Medulla oblongata (tissue), 1 donor: ENCODE measurements at regions not wholly inside any gene's neighbourhood (a gene's known extent, or its start where the extent isn't known, plus 50 kb on each side); places are given as distances from the start of the nearest gene placed in this dataset.
"Not testable (repeated sequence)": the region's sequence is repeated elsewhere in the genome, so short reads cannot be mapped to it uniquely, and the experiment has no call there.

Experiments
- DNase-seq: peaks from one replicate; pipeline ENCODE4 v3.0.0-alpha.2; 2015; ENCODE audit errors: extremely low spot score

GRCh38 chr5:163878490-163878889 lies 373.1 kb downstream of the MAT2B start:
- no peak for DNase-seq

DNA sequence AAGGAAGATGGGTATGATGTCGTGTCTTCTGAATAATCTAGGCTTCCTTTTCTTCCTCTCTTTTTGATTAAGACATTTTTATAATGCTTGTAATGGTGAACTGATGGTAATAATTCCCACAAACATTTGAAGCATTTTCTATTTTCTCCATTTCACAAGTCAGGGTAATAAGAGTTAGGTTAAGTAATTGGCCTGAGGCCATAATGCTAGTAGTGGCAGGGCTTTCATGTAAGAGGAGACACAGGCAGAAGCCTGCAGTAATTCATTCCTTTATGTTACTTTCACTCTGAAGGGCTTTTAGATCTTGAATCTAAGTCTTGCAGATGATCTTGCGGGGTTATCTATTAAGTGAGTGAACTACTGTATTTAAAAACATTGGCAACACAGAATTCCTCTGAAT lies 374.9 kb downstream of the MAT2B start:
- no peak for DNase-seq

DNA sequence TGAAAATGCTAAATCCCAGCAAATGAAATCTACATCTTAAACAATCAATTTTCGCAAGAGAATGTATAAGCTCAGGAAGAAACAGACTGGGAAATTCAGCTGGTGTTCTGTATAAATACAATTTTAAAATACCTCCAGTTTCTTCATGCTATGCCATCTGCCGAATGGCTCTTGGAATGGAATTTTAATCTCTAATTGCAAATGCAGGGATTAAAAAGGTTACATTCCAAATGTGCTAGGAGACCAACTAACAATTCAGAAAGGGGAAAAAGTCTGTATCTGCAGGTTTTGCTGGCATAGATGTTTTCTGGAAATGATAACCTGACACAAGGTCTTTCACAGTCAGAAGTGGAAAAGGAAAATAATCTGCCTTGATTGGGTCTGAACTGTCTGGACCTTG lies 379.7 kb downstream of the MAT2B start:
- no peak for DNase-seq

- no peak for DNase-seq
These were observed 382.4 kb downstream of the MAT2B start for GRCh38 chr5:163887854-163888253.

DNA sequence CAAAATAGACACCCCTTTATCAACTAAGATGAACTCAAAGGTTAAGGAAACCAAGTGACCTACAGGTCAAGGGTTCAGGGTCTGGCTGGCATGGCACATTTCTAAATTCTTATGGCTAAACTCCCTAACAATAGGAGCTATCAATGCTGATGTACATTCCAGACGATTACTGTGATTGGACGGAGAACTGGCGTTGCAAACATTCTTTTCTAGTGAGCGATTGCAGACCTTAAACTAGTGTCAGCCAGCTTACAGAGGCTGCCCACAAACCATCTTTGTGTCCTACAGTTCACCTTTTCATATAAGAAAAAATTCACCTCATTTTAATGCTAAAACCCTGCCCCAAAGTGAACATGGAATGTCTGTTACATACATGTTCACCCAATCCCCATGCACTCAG lies 382.9 kb downstream of the MAT2B start:
- DNase-seq: no peak

- no peak for DNase-seq
These were observed 383.9 kb downstream of the MAT2B start for GRCh38 chr5:163889369-163889768.

- no peak for DNase-seq
These were observed 384.8 kb downstream of the MAT2B start for GRCh38 chr5:163890261-163890660.

- no peak for DNase-seq
These were observed 387.9 kb downstream of the MAT2B start for GRCh38 chr5:163893281-163893680.

- DNase-seq: no peak
These were observed 389.2 kb downstream of the MAT2B start for GRCh38 chr5:163894645-163895044.

DNA sequence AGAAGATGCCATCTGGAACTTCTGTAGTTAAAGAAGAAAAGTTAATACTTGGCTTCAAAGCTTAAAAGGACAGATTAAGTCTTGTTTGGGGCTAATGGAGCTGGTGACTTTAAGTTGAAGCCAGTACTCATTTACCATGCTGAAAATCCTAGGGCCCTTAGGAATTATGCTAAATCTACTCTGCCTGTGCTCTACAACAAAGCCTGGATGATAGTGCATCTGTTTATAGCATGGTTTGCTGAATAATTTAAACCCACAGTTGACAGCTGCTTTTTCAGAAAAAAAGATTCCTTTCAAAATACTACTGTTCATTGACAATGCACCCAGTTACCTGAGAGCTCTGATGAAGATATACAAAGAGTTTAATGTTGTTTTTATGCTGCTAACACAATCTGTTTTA lies 393.5 kb downstream of the MAT2B start:
- DNase-seq: no peak

GRCh38 chr5:163907783-163908182 lies 402.4 kb downstream of the MAT2B start:
- not testable (repeated sequence) for DNase-seq

- peak; percentile 72 for DNase-seq
These were observed 402.8 kb downstream of the MAT2B start for GRCh38 chr5:163908253-163908652.

GRCh38 chr5:163910226-163910625 lies 404.8 kb downstream of the MAT2B start:
- DNase-seq: no peak

- no peak for DNase-seq
These were observed 406.6 kb downstream of the MAT2B start for GRCh38 chr5:163912046-163912445.

GRCh38 chr5:163913548-163913947 lies 408.1 kb downstream of the MAT2B start:
- no peak for DNase-seq

DNA sequence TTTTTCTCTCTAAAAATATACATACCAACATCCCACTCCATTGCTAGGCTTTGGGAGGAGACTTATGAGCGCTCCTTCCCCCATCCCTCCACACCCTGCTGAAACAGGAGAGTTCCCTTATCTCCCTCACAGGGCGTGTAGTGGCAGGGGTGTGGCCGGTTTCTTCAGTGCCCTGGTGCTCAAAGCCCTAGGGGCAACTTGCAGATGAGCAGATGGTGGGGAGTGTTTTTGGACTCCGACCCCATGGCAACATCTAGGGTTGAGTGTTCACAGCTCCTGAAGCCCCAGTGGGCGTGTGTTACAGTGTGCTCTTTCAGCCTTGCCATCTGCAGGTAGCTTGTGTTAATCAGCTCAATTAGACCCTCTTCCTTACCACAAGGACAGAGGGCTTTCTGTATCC lies 409.5 kb downstream of the MAT2B start:
- DNase-seq: no peak

- DNase-seq: peak; percentile 45
These were observed 410.1 kb downstream of the MAT2B start for GRCh38 chr5:163915481-163915961.

GRCh38 chr5:163916376-163916775 lies 411.0 kb downstream of the MAT2B start:
- DNase-seq: peak; percentile 80

- peak; percentile 25 for DNase-seq
These were observed 411.4 kb downstream of the MAT2B start for GRCh38 chr5:163916861-163917260.

- no peak for DNase-seq
These were observed 412.3 kb downstream of the MAT2B start for GRCh38 chr5:163917747-163918146.

DNA sequence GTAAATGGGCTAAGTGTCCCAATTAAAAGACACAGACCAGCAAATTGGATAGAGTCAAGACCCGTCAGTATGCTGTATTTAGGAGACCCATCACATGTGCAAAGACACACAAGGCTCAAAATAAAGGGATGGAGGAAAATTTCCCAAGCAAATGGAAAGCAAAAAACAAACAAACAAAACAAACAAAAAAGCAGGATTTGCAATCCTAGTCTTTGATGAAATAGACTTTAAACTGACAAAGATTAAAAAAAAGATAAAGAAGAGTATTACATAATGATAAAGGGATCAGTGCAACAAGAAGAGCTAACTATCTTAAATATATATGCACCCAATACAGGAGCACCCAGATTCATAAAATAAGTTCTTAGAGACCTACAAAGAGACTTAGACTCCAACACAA lies 429.6 kb downstream of the MAT2B start:
- DNase-seq: not testable (repeated sequence)

- no peak for DNase-seq
These were observed 433.2 kb downstream of the MAT2B start for GRCh38 chr5:163938595-163938994.

DNA sequence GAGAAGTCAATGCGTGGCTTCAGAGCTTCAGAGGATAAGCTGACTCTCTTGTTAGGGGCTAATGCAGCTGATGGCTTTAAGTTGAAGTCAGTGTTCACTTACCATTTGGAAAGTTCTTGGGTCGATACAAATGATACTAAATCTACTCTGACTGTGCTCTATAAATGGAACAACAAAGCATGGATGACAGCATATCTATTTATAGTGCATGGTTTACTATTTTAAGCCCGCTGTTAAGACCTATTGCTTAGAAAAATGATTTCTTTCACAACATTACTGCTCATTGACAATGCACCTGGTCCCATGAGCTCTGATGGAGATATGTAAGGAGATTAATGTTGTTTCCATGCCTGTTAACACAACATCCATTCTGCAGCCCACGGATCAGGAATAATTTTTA lies 435.7 kb downstream of the MAT2B start:
- DNase-seq: no peak

GRCh38 chr5:163943546-163943945 lies 438.1 kb downstream of the MAT2B start:
- no peak for DNase-seq

GRCh38 chr5:163944738-163945137 lies 439.3 kb downstream of the MAT2B start:
- DNase-seq: no peak
